ES-I3 (cell line): ENCODE measurements at regions not wholly inside any gene's neighbourhood (a gene's known extent, or its start where the extent isn't known, plus 50 kb on each side); places are given as distances from the start of the nearest gene placed in this dataset.

Source experiments
- H3K36me3 ChIP-seq: 2 replicates; pipeline ENCODE4 v1.6.1; 2013; ENCODE audit warnings: mild to moderate bottlenecking, low read length, control low read depth, moderate library complexity; ENCODE audit not compliant: insufficient read depth
- H3K4me1 ChIP-seq: 2 replicates; pipeline ENCODE4 v1.6.1; 2013; ENCODE audit warnings: mild to moderate bottlenecking, control low read depth, low read length; ENCODE audit not compliant: insufficient read depth
- H3K9ac ChIP-seq: 2 replicates; pipeline ENCODE4 v1.6.1; 2013; ENCODE audit warnings: low read depth, mild to moderate bottlenecking, low read length, moderate library complexity
- H3K9me3 ChIP-seq: 2 replicates; pipeline ENCODE4 v1.6.1; 2013; ENCODE audit warnings: mild to moderate bottlenecking, low read length, moderate library complexity; ENCODE audit not compliant: control insufficient read depth, insufficient read depth

GRCh38 chr2:241924069-241924908, 54.8 kb downstream of the RTP5 start:
- Histone ChIP-seq H3K36me3 (no peaks in the 10 kb centered on the region), H3K9ac (no peak overlapping the region), H3K4me1 (no peaks in the 10 kb centered on the region), H3K9me3 (no peaks in the 10 kb centered on the region)

- no peaks in the 10 kb centered on the region for H3K4me1 ChIP-seq
- H3K9ac ChIP-seq, result no peak overlapping the region
- H3K36me3 ChIP-seq, result no peaks in the 10 kb centered on the region
- H3K9me3 ChIP-seq, result no peaks in the 10 kb centered on the region
These were observed 55.4 kb downstream of the RTP5 start for GRCh38 chr2:241924909-241925250.

GRCh38 chr2:241925277-241925676, 55.7 kb downstream of the RTP5 start:
- H3K36me3 ChIP-seq, result no peaks in the 10 kb centered on the region
- H3K9ac ChIP-seq, result no peak overlapping the region
- H3K4me1 ChIP-seq, result no peaks in the 10 kb centered on the region
- H3K9me3 ChIP-seq, result no peaks in the 10 kb centered on the region

GRCh38 chr2:241925821-241926441, 56.4 kb downstream of the RTP5 start:
- H3K9me3 ChIP-seq, result no peaks in the 10 kb centered on the region
- H3K4me1 ChIP-seq, result no peaks in the 10 kb centered on the region
- no peaks in the 10 kb centered on the region for H3K36me3 ChIP-seq
- no peak overlapping the region for H3K9ac ChIP-seq

- no peak overlapping the region for H3K9ac ChIP-seq
- H3K4me1 ChIP-seq, result no peaks in the 10 kb centered on the region
- no peaks in the 10 kb centered on the region for H3K36me3 ChIP-seq
- H3K9me3 ChIP-seq, result no peaks in the 10 kb centered on the region
These were observed 57.2 kb downstream of the RTP5 start for GRCh38 chr2:241926541-241927311.

GRCh38 chr2:241929551-241930490, 60.3 kb downstream of the RTP5 start:
- Histone ChIP-seq H3K9me3 (no peaks in the 10 kb centered on the region), H3K9ac (no peak overlapping the region), H3K36me3 (no peaks in the 10 kb centered on the region), H3K4me1 (no peaks in the 10 kb centered on the region)

- Histone ChIP-seq H3K4me1 (no peaks in the 10 kb centered on the region), H3K9me3 (no peaks in the 10 kb centered on the region), H3K36me3 (no peaks in the 10 kb centered on the region), H3K9ac (no peak overlapping the region)
These were observed 61.8 kb downstream of the RTP5 start for GRCh38 chr2:241931084-241931975.

GRCh38 chr2:241931976-241932898, 62.7 kb downstream of the RTP5 start:
- H3K4me1 ChIP-seq, result no peaks in the 10 kb centered on the region
- no peak overlapping the region for H3K9ac ChIP-seq

GRCh38 chr2:241932899-241933178, 63.3 kb downstream of the RTP5 start:
- Histone ChIP-seq H3K36me3 (no peaks in the 10 kb centered on the region), H3K9ac (no peak overlapping the region), H3K4me1 (no peaks in the 10 kb centered on the region), H3K9me3 (no peaks in the 10 kb centered on the region)

More at GRCh38 chr2:241931976-241932898, 62.7 kb downstream of the RTP5 start:
- Histone ChIP-seq H3K36me3 (no peaks in the 10 kb centered on the region), H3K9me3 (no peaks in the 10 kb centered on the region)

GRCh38 chr2:241933179-241933911, 63.8 kb downstream of the RTP5 start:
- H3K36me3 ChIP-seq, result no peaks in the 10 kb centered on the region
- H3K9me3 ChIP-seq, result no peaks in the 10 kb centered on the region
- H3K4me1 ChIP-seq, result no peaks in the 10 kb centered on the region
- H3K9ac ChIP-seq, result no peak overlapping the region

GRCh38 chr2:241935314-241935713, 65.8 kb downstream of the RTP5 start:
- H3K4me1 ChIP-seq, result no peaks in the 10 kb centered on the region
- H3K9ac ChIP-seq, result no peak overlapping the region
- no peaks in the 10 kb centered on the region for H3K36me3 ChIP-seq
- H3K9me3 ChIP-seq, result no peaks in the 10 kb centered on the region

GRCh38 chr2:241935774-241936173, 66.2 kb downstream of the RTP5 start:
- no peaks in the 10 kb centered on the region for H3K4me1 ChIP-seq
- H3K9me3 ChIP-seq, result no peaks in the 10 kb centered on the region
- no peak overlapping the region for H3K9ac ChIP-seq
- H3K36me3 ChIP-seq, result no peaks in the 10 kb centered on the region
